Ramos (cell line): ENCODE measurements at regions not wholly inside any gene's neighbourhood (a gene's known extent, or its start where the extent isn't known, plus 50 kb on each side); places are given as distances from the start of the nearest gene placed in this dataset.
"Not testable (repeated sequence)": the region's sequence is repeated elsewhere in the genome, so short reads cannot be mapped to it uniquely, and the experiment has no call there.

Experiments used
- in situ Hi-C: fragments of 300-500 bp; cut with MboI; formaldehyde crosslinking; loops from one replicate; pipeline ENCODE4 v1.14.3; 2022; ENCODE audit warnings: low sequenced_read_pairs; ENCODE audit not compliant: unreplicated experiment

GRCh38 chr3:178083906-178084866, 452.1 kb upstream of the KCNMB2 start:
- in situ Hi-C loops = no loop called here

GRCh38 chr3:178084938-178085816, 451.1 kb upstream of the KCNMB2 start:
- in situ Hi-C loops = no loop called here

DNA sequence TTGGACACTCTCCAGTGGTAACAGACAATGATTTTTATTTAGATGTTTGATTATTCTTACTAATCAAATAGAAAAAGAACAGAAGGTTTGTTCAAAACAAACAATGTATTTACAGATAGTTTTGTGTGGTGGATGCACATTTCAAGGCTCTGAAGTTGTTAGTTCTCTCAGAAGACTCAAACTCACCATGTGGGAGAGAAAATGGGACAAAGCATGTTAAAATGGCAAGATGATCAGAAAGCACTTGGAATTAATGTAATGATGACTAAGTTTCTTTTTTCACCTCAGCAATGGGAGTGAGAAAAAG, 450.5 kb upstream of the KCNMB2 start:
- in situ Hi-C loops = no loop called here

GRCh38 chr3:178086144-178086825, 450.0 kb upstream of the KCNMB2 start:
- in situ Hi-C loops = no loop called here

DNA sequence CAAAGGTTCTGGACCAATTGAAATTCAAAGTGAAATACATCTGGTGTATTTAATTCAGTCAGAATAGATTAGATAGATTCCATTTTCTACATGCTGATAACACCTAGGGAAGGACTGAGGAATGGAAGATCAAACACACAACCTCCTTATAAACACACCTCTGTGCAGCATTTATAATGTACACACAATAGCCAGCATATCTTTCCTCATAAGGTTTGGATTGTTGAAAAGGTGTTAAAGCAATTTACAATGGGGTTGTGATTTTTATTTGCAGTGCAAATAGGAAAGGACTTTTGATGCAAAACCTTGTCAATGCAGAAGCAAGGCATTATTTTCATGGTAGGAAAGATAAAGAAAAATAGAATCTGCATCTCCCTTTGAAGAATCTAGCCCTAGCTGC, 448.9 kb upstream of the KCNMB2 start:
- in situ Hi-C loops = no loop called here

DNA sequence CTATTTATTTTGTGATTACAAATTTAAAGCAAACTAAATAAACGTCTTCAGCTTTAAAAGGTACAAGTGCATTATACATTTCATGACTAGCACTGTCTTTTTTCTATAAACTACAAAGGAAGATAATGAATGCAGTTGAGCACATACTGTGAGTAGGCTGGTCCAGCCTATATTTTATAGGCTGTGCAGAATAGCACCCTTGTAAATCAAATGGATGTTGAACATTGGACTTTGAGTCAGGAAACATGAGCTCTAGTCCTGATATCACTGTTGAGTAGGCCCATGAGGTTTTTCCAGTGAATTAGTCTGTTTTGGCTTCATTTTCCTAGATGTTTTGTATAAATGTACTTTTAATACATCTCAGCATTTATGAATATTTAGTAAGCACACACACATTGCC, 447.3 kb upstream of the KCNMB2 start:
- in situ Hi-C loops = no loop called here

DNA sequence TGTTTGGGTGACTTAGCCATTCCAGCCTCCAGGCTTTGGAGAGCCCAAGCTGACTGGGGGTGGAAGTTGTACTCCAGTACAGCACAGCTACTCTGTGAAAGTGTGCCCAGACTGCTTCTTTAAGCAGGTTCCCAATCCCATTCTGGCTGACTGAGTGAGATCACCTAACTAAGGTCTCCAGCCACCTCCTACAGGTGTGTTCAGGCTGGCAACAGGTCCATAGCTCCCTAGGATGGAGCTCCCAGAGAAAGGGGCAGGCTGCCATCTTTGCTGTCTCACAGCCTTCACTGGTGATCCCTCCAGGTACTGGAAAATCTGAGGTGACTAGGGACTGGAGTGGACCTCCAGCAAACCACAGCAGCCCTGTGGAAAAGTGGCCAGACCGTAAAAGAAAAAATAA, 445.3 kb upstream of the KCNMB2 start:
- in situ Hi-C loops = no loop called here

DNA sequence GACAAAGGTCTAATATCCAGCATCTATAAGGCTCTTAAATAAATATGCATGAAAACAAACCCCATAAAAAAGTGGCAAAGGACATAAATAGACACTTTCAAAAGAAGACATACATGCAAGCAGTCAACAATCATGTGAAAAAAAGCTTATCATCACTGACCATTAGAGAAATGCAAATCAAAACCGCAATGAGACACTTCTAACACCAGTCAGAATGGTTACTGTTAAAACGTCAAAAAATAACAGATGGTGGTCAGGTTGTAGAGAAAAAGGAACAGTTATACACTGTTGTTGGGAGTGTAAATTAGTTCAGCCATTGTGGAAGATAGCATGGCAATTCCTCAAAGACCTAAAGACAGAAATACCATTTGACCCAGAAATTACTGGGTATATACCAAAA, 440.7 kb upstream of the KCNMB2 start:
- in situ Hi-C loops = no loop called here

DNA sequence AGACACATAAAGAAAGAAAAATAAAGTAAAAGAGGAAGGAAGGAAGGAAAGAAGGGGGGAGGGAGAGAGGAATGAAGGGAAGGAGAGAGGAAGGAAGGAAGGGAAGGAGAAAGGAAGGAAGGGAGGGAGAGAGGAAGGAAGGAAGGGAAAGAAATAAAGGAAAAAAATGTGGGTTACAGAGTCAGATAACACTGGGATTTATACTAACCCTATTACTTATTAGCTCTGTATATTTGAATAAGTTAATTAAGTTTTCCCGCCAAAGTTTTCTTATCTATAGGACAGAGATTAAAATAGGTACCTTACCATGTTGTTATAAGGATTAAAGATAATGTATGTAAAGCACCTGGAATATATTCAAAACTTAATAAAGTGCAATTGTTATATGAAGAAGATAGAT, 439.3 kb upstream of the KCNMB2 start:
- in situ Hi-C loops = no loop called here

- in situ Hi-C loops = no loop called here
These were observed 438.7 kb upstream of the KCNMB2 start for GRCh38 chr3:178097576-178097975.

DNA sequence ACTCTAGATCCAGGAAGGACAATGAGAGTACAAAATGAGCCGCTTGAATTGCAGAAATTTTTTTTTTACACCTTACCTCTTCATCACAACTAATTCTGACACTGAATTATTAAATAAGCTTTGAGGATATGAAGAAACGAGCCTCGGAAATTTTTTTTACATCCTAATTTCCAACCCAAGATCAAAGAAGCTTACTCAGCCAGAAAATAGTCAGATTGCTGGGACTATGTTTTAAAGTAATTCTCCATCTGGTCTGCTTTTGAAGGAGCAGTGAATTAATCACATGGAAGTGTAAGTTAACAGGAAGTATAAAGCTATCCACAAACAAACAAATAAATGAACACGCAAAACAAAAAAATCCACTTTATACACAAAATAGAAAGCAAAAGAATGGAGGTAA, 437.0 kb upstream of the KCNMB2 start:
- in situ Hi-C loops = no loop called here

GRCh38 chr3:178099862-178100261, 436.4 kb upstream of the KCNMB2 start:
- in situ Hi-C loops = no loop called here

DNA sequence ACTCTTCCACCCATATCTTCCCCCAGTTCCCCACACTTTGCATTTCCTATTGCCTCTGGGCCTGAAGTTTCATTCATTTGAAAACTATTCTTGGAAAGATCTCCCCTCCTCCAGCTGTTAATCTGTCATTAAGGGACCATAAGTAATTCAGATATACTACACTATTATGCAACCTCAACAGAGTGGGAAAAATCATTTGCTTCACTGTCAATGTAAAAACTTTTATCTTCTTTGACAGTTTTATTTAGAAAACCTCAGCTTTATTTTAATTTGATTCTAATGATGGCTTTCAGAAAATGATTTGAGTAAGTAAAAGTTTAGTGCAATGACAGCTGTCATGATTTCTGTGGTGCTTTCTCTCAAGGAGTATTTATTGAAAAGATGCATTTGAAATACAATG, 435.3 kb upstream of the KCNMB2 start:
- in situ Hi-C loops = no loop called here

- in situ Hi-C loops = no loop called here
These were observed 433.1 kb upstream of the KCNMB2 start for GRCh38 chr3:178103140-178103539.

GRCh38 chr3:178107804-178108203, 428.4 kb upstream of the KCNMB2 start:
- in situ Hi-C loops = no loop called here

- in situ Hi-C loops = no loop called here
These were observed 426.5 kb upstream of the KCNMB2 start for GRCh38 chr3:178109691-178110090.

GRCh38 chr3:178112134-178112533, 424.1 kb upstream of the KCNMB2 start:
- in situ Hi-C loops = no loop called here

DNA sequence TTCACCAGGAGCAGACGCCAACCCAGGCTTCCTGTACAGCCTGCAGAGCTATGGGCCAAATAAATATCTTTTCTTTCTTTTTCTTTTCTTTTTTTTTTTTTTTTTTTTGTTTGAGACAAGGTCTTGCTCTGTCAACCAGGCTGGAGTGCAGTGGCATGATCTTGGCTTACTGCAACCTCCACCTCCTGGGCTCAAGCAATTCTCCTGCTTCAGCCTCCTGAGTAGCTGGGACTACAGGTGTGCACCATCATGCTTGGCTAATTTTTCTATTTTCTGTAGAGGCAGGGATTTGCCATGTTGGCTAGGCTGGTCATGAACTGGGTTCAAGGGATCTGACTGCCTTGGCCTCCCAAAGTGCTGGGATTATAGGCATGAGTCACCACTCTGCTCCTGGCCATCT, 423.7 kb upstream of the KCNMB2 start:
- in situ Hi-C loops = not testable (repeated sequence)

DNA sequence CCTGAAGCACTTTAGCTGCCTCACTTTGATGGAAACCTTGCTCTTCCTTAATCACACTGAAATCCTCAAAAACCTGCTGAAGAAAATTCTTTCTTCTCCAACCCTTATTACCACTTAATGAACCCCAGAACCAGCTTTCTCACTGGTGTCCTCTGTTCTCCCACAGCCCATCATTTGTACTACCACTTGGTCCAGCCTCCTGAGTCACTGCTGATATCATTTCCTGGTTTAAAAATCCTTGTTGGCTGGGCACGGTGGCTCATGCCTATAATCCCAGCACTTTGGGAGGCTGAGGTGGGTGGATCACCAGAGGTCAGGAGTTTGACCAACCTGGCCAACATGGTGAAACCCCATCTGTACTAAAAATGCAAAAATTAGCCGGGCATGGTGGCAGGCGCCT, 418.6 kb upstream of the KCNMB2 start:
- in situ Hi-C loops = no loop called here

GRCh38 chr3:178119608-178120295, 416.5 kb upstream of the KCNMB2 start:
- in situ Hi-C loops = not testable (repeated sequence)
